CD14-positive monocyte (primary cell): ENCODE measurements at regions not wholly inside any gene's neighbourhood (a gene's known extent, or its start where the extent isn't known, plus 50 kb on each side); places are given as distances from the start of the nearest gene placed in this dataset.

Source experiments
- DNase-seq, 3 donors: peaks; one replicate each; pipeline ENCODE4 v3.0.0-alpha.2; 2011 to 2022
- H2AFZ ChIP-seq: 2 replicates; pipeline ENCODE4 v1.6.0; 2012; ENCODE audit warnings: mild to moderate bottlenecking, low read depth, low read length, inconsistent platforms; ENCODE audit not compliant: insufficient read depth, poor library complexity, severe bottlenecking
- H3K27ac ChIP-seq, 2 donors: 1 replicate in 1 of 2; 2 replicates in 1 of 2; pipeline ENCODE4 v1.5.1; 2012 to 2013; ENCODE audit warnings: low read length in 2 of 2, control low read depth in 1 of 2, inconsistent platforms in 1 of 2, low read depth in 1 of 2, mild to moderate bottlenecking in 1 of 2
- H3K27me3 ChIP-seq, 2 donors: one replicate each; pipeline versions ENCODE4 v1.6.0 to v1.6.1; 2011 to 2013; ENCODE audit warnings: low read length in 2 of 2; ENCODE audit not compliant: control insufficient read depth in 2 of 2, insufficient read depth in 2 of 2
- H3K36me3 ChIP-seq, 2 donors: replicated peaks in 1 of 2; 1 replicate in 1 of 2; 2 replicates in 1 of 2; pipeline versions ENCODE4 v1.5.1 to v1.6.1; 2012 to 2013; ENCODE audit warnings: low read length in 2 of 2, control low read depth in 1 of 2, inconsistent platforms in 1 of 2, mild to moderate bottlenecking in 1 of 2; ENCODE audit not compliant: insufficient read depth in 2 of 2, control insufficient read depth in 1 of 2
- H3K4me1 ChIP-seq, 2 donors: 1 replicate in 1 of 2; 2 replicates in 1 of 2; pipeline versions ENCODE4 v1.5.1 to v1.6.1; 2012 to 2013; ENCODE audit warnings: low read length in 2 of 2, control low read depth in 1 of 2, inconsistent platforms in 1 of 2, mild to moderate bottlenecking in 1 of 2, moderate library complexity in 1 of 2; ENCODE audit not compliant: insufficient read depth in 2 of 2, control insufficient read depth in 1 of 2
- H3K4me2 ChIP-seq: replicated peaks from 2 replicates; pipeline ENCODE3; 2012; ENCODE audit warnings: low read length, moderate library complexity, mild to moderate bottlenecking; ENCODE audit not compliant: poor library complexity, severe bottlenecking; ENCODE audit errors: extremely low read depth
- H3K4me3 ChIP-seq, 3 experiments: fragments of 200-600 bp in 1 of 3; sonication (generic) in 1 of 3; replicated peaks in 1 of 3; 1 replicate in 2 of 3; 2 replicates in 1 of 3; pipeline ENCODE4 v1.5.1; 2011 to 2013; ENCODE audit warnings: low read length in 3 of 3, mild to moderate bottlenecking in 3 of 3, control low read depth in 2 of 3, low read depth in 2 of 3, inconsistent platforms in 1 of 3, moderate library complexity in 1 of 3
- H3K79me2 ChIP-seq: 2 replicates; pipeline ENCODE4 v1.6.0; 2012; ENCODE audit warnings: mild to moderate bottlenecking, control low read depth, inconsistent platforms, low read length, moderate library complexity; ENCODE audit not compliant: insufficient read depth
- H3K9ac ChIP-seq: 2 replicates; pipeline ENCODE4 v1.6.0; 2017; ENCODE audit warnings: low read length, mild to moderate bottlenecking; ENCODE audit not compliant: insufficient read depth, poor library complexity, severe bottlenecking
- H3K9me3 ChIP-seq, 2 donors: replicated peaks in 1 of 2; 1 replicate in 1 of 2; 2 replicates in 1 of 2; pipeline versions ENCODE4 v1.5.1 to v1.6.1; 2012 to 2013; ENCODE audit warnings: low read length in 2 of 2, control low read depth in 1 of 2; ENCODE audit not compliant: control insufficient read depth in 1 of 2, insufficient read depth in 1 of 2
- H4K20me1 ChIP-seq: 2 replicates; pipeline ENCODE4 v1.6.0; 2012; ENCODE audit warnings: mild to moderate bottlenecking, low read length, control low read depth, moderate library complexity; ENCODE audit not compliant: insufficient read depth
- H3K27ac Mint-ChIP-seq, 7 donors: one replicate each; pipeline ENCODE4 v1.8.0; 2020; ENCODE audit warnings: mild to moderate bottlenecking in 7 of 7, mixed read lengths in 7 of 7, moderate library complexity in 6 of 7, inconsistent platforms in 2 of 7
- H3K27me3 Mint-ChIP-seq, 3 donors: one replicate each; pipeline ENCODE4 v1.8.0; 2021 to 2022; ENCODE audit warnings: low read depth in 3 of 3, mild to moderate bottlenecking in 3 of 3, mixed read lengths in 3 of 3, moderate library complexity in 3 of 3, inconsistent platforms in 1 of 3
- H3K36me3 Mint-ChIP-seq, 2 donors: one replicate each; pipeline ENCODE4 v1.8.0; 2020; ENCODE audit warnings: mixed read lengths in 2 of 2, inconsistent platforms in 1 of 2, mild to moderate bottlenecking in 1 of 2
- H3K4me1 Mint-ChIP-seq: one replicate; pipeline ENCODE4 v1.8.0; 2020; ENCODE audit warnings: mild to moderate bottlenecking, mixed read lengths
- H3K4me3 Mint-ChIP-seq, 2 donors: one replicate each; pipeline ENCODE4 v1.8.0; 2020; ENCODE audit warnings: mild to moderate bottlenecking in 2 of 2, mixed read lengths in 2 of 2, moderate library complexity in 1 of 2
- H3K9me3 Mint-ChIP-seq, 7 donors: one replicate each; pipeline ENCODE4 v1.8.0; 2020 to 2022; ENCODE audit warnings: mixed read lengths in 7 of 7, mild to moderate bottlenecking in 6 of 7, moderate library complexity in 6 of 7, inconsistent platforms in 2 of 7
- CTCF ChIP-seq: fragments of 200-600 bp; IDR thresholded peaks from one replicate; pipeline ENCODE4 v1.8.0; 2022; ENCODE audit warnings: antibody characterized with exemption, mild to moderate bottlenecking
- WGBS: methylation state at CpG from one replicate; pipeline ENCODE4 v1.1.5; 2013; ENCODE audit warnings: missing lambda C conversion rate; ENCODE audit not compliant: insufficient coverage; 5-methylcytosine and 5-hydroxymethylcytosine counted together
- intact Hi-C, 2 donors: fragments of 100-400 bp; cut with micrococcal nuclease; formaldehyde crosslinking; loops; one replicate each; pipeline versions ENCODE4 v1.15.0 to v1.15.1; 2023

GRCh38 chr9:31393240-31393639 lies 991.2 kb upstream of the ACO1 start:
- Mint-ChIP-seq H3K9me3 (peaks cover 0 to 7% (median 2%) of the 10 kb centered on the region in 7 donors), H3K27me3 (no peaks in the 10 kb centered on the region), H3K27ac (no peak overlapping the region), H3K36me3 (no peaks in the 10 kb centered on the region), H3K4me3 (no peak overlapping the region), H3K4me1 (no peaks in the 10 kb centered on the region)
- Histone ChIP-seq H3K9me3 (no peaks in the 10 kb centered on the region), H3K4me1 (no peaks in the 10 kb centered on the region), H4K20me1 (no peaks in the 10 kb centered on the region), H3K4me2 (no peak overlapping the region), H3K27me3 (no peaks in the 10 kb centered on the region), H3K36me3 (no peaks in the 10 kb centered on the region), H2AFZ (no peak overlapping the region), H3K9ac (no peak overlapping the region), H3K79me2 (no peaks in the 10 kb centered on the region), H3K4me3 (no peak overlapping the region), H3K27ac (no peak overlapping the region)
- no peak for TF ChIP-seq CTCF
- no peak for DNase-seq
- intact Hi-C loops, result no loop called here

- Histone ChIP-seq H3K79me2 (no peaks in the 10 kb centered on the region), H3K27me3 (no peaks in the 10 kb centered on the region), H3K9me3 (no peaks in the 10 kb centered on the region), H3K4me1 (no peaks in the 10 kb centered on the region), H3K36me3 (no peaks in the 10 kb centered on the region), H3K4me3 (no peak overlapping the region), H2AFZ (no peak overlapping the region), H3K9ac (no peak overlapping the region), H3K4me2 (no peak overlapping the region), H4K20me1 (no peaks in the 10 kb centered on the region), H3K27ac (no peak overlapping the region)
- no peak for TF ChIP-seq CTCF
- Mint-ChIP-seq H3K36me3 (no peaks in the 10 kb centered on the region), H3K27me3 (no peaks in the 10 kb centered on the region), H3K9me3 (peaks cover 0 to 7% (median 2%) of the 10 kb centered on the region in 7 donors), H3K27ac (no peak overlapping the region), H3K4me3 (no peak overlapping the region), H3K4me1 (no peaks in the 10 kb centered on the region)
- DNase-seq, result no peak
- intact Hi-C loops, result no loop called here
- WGBS, result no CpG with 5 or more reads among the region's 2 CpGs
Observed at GRCh38 chr9:31394015-31394473, 990.4 kb upstream of the ACO1 start.
